GM23338 (cell line): ENCODE measurements at regions not wholly inside any gene's neighbourhood (a gene's known extent, or its start where the extent isn't known, plus 50 kb on each side); places are given as distances from the start of the nearest gene placed in this dataset.

Experiments
- ATAC-seq: fragments of 200-7000 bp; cut with Tn5 transposase; 3 replicates; pipeline ENCODE4 v1.9.1; 2020
- DNase-seq: peaks from one replicate; pipeline ENCODE4 v3.0.0-alpha.2; 2015; ENCODE audit warnings: low spot score
- H2AFZ ChIP-seq: fragments of 200-600 bp; sonication (generic); 2 replicates; pipeline ENCODE4 v1.8.0; 2016; ENCODE audit warnings: antibody characterized with exemption, mild to moderate bottlenecking, moderate library complexity
- H3F3A ChIP-seq: fragments of 200-600 bp; sonication (generic); replicated peaks from 2 replicates; pipeline ENCODE4 v1.8.0; 2017; ENCODE audit warnings: antibody characterized with exemption, mixed run types, low read depth
- H3K27ac ChIP-seq: fragments of 200-600 bp; sonication (generic); 2 replicates; pipeline ENCODE4 v1.6.1; 2016; ENCODE audit warnings: low read depth
- H3K27me3 ChIP-seq: fragments of 200-600 bp; sonication (generic); 2 replicates; pipeline ENCODE4 v1.8.0; 2016; ENCODE audit warnings: mild to moderate bottlenecking, mixed run types, moderate library complexity; ENCODE audit not compliant: insufficient read depth
- H3K36me3 ChIP-seq: fragments of 200-600 bp; sonication (generic); 2 replicates; pipeline ENCODE4 v1.8.0; 2016; ENCODE audit warnings: mild to moderate bottlenecking; ENCODE audit not compliant: insufficient read depth
- H3K4me1 ChIP-seq: fragments of 200-600 bp; sonication (generic); 2 replicates; pipeline ENCODE4 v1.8.0; 2016; ENCODE audit warnings: mild to moderate bottlenecking, moderate library complexity; ENCODE audit not compliant: insufficient read depth
- H3K4me2 ChIP-seq: fragments of 200-600 bp; sonication (generic); 2 replicates; pipeline ENCODE4 v1.7.1; 2017; ENCODE audit warnings: mixed run types
- H3K4me3 ChIP-seq: fragments of 200-600 bp; sonication (generic); 2 replicates; pipeline ENCODE4 v1.6.1; 2016; ENCODE audit warnings: mixed run types
- H3K79me2 ChIP-seq: fragments of 200-600 bp; sonication (generic); replicated peaks from 2 replicates; pipeline ENCODE4 v1.8.0; 2017; ENCODE audit warnings: mild to moderate bottlenecking; ENCODE audit not compliant: insufficient read depth
- H3K9me2 ChIP-seq: fragments of 200-600 bp; sonication (generic); 2 replicates; pipeline ENCODE4 v1.8.0; 2017; ENCODE audit not compliant: insufficient read depth
- H4K20me1 ChIP-seq: fragments of 200-600 bp; sonication (generic); replicated peaks from 2 replicates; pipeline ENCODE4 v1.8.0; 2017; ENCODE audit warnings: mild to moderate bottlenecking; ENCODE audit not compliant: insufficient read depth
- H3K27ac Mint-ChIP-seq: 2 replicates; pipeline ENCODE4 v1.8.0; 2020; ENCODE audit warnings: inconsistent platforms, mild to moderate bottlenecking, moderate library complexity, mixed read lengths
- H3K27me3 Mint-ChIP-seq: 3 replicates; pipeline ENCODE4 v1.8.0; 2022; ENCODE audit warnings: low read depth, mild to moderate bottlenecking, moderate library complexity, mixed read lengths, inconsistent platforms; ENCODE audit not compliant: insufficient read depth, poor library complexity
- H3K36me3 Mint-ChIP-seq: 3 replicates; pipeline ENCODE4 v1.8.0; 2021; ENCODE audit warnings: low read depth, mild to moderate bottlenecking, inconsistent platforms, moderate library complexity, mixed read lengths
- H3K4me1 Mint-ChIP-seq: 3 replicates; pipeline ENCODE4 v1.8.0; 2020; ENCODE audit warnings: mild to moderate bottlenecking, inconsistent platforms, mixed read lengths
- H3K4me3 Mint-ChIP-seq: 3 replicates; pipeline ENCODE4 v1.8.0; 2021; ENCODE audit warnings: moderate library complexity, mild to moderate bottlenecking, inconsistent platforms, mixed read lengths
- H3K9me3 Mint-ChIP-seq: 3 replicates; pipeline ENCODE4 v1.8.0; 2020; ENCODE audit warnings: moderate library complexity, mild to moderate bottlenecking, inconsistent platforms, mixed read lengths
- CTCF ChIP-seq, 2 experiments: fragments of 200-600 bp in 1 of 2; sonication (generic) in 1 of 2; conservative IDR thresholded peaks; 2 replicates each; pipeline versions ENCODE4 v1.5.1 to v1.6.1; 2016 to 2017; ENCODE audit warnings: antibody characterized with exemption in 2 of 2, low read depth in 2 of 2, mild to moderate bottlenecking in 2 of 2, moderate library complexity in 1 of 2
- ETS1 ChIP-seq: IDR thresholded peaks from 2 replicates; pipeline ENCODE4 v1.6.1; 2016; ENCODE audit warnings: antibody characterized with exemption
- EZH2phosphoT487 ChIP-seq: fragments of 200-600 bp; sonication (generic); IDR thresholded peaks from one replicate; pipeline ENCODE4 v1.8.1; 2018; ENCODE audit warnings: antibody characterized with exemption; ENCODE audit not compliant: unreplicated experiment
- STAT1 ChIP-seq: IDR thresholded peaks from one replicate; pipeline ENCODE4 v1.6.1; 2016; ENCODE audit warnings: antibody characterized with exemption; ENCODE audit not compliant: unreplicated experiment
- ZNF331 ChIP-seq: fragments of 250-450 bp; sonication (Bioruptor Pico); IDR thresholded peaks from 2 replicates; pipeline ENCODE4 v1.5.0; 2020; ENCODE audit warnings: low read depth, mild to moderate bottlenecking, moderate library complexity
- TF ChIP-seq, protein P1 (sequence below): fragments of 250-450 bp; sonication (Bioruptor Pico); IDR thresholded peaks from 2 replicates; pipeline ENCODE4 v1.5.0; 2020; ENCODE audit warnings: mild to moderate bottlenecking, moderate library complexity

DNA sequence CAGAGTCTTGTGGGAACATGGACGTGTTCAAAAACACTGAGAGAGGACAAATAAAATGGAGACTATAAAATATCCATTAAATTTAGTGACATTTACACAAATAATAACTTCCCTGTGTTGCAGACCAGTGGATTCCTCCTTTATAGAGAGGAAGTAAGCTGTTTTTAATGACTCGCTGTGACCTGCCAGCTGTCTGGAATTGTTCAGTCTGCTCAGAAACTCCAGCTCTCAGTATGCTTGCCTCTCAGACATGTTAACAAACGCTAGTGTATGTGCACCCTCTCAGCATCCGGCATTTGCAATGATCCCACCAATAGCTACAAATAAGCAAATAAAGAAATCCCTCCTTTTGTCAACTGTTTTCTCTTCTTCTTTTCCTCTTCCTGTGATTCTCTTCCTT lies 158.0 kb upstream of the TCF21 start:
- Histone ChIP-seq H3K27me3 (no peaks in the 10 kb centered on the region), H3K4me2 (no peak overlapping the region), H2AFZ (no peak overlapping the region), H3K9me2 (no peaks in the 10 kb centered on the region), H3K79me2 (no peaks in the 10 kb centered on the region), H3F3A (no peaks in the 10 kb centered on the region), H4K20me1 (no peaks in the 10 kb centered on the region), H3K4me3 (no peak overlapping the region), H3K36me3 (no peaks in the 10 kb centered on the region), H3K4me1 (no peaks in the 10 kb centered on the region), H3K27ac (no peak overlapping the region)
- no peak for ATAC-seq
- H3K27ac Mint-ChIP-seq, result no peak overlapping the region
- peaks cover 18% of the 10 kb centered on the region for H3K9me3 Mint-ChIP-seq
- H3K4me3 Mint-ChIP-seq, result no peak overlapping the region
- TF ChIP-seq EZH2phosphoT487 (no peak), CTCF (conservative IDR thresholded peaks at IDR 0.05; ENCODE audit: low read depth in 2 of 2) (no peak)
- TF ChIP-seq, protein P1, sequence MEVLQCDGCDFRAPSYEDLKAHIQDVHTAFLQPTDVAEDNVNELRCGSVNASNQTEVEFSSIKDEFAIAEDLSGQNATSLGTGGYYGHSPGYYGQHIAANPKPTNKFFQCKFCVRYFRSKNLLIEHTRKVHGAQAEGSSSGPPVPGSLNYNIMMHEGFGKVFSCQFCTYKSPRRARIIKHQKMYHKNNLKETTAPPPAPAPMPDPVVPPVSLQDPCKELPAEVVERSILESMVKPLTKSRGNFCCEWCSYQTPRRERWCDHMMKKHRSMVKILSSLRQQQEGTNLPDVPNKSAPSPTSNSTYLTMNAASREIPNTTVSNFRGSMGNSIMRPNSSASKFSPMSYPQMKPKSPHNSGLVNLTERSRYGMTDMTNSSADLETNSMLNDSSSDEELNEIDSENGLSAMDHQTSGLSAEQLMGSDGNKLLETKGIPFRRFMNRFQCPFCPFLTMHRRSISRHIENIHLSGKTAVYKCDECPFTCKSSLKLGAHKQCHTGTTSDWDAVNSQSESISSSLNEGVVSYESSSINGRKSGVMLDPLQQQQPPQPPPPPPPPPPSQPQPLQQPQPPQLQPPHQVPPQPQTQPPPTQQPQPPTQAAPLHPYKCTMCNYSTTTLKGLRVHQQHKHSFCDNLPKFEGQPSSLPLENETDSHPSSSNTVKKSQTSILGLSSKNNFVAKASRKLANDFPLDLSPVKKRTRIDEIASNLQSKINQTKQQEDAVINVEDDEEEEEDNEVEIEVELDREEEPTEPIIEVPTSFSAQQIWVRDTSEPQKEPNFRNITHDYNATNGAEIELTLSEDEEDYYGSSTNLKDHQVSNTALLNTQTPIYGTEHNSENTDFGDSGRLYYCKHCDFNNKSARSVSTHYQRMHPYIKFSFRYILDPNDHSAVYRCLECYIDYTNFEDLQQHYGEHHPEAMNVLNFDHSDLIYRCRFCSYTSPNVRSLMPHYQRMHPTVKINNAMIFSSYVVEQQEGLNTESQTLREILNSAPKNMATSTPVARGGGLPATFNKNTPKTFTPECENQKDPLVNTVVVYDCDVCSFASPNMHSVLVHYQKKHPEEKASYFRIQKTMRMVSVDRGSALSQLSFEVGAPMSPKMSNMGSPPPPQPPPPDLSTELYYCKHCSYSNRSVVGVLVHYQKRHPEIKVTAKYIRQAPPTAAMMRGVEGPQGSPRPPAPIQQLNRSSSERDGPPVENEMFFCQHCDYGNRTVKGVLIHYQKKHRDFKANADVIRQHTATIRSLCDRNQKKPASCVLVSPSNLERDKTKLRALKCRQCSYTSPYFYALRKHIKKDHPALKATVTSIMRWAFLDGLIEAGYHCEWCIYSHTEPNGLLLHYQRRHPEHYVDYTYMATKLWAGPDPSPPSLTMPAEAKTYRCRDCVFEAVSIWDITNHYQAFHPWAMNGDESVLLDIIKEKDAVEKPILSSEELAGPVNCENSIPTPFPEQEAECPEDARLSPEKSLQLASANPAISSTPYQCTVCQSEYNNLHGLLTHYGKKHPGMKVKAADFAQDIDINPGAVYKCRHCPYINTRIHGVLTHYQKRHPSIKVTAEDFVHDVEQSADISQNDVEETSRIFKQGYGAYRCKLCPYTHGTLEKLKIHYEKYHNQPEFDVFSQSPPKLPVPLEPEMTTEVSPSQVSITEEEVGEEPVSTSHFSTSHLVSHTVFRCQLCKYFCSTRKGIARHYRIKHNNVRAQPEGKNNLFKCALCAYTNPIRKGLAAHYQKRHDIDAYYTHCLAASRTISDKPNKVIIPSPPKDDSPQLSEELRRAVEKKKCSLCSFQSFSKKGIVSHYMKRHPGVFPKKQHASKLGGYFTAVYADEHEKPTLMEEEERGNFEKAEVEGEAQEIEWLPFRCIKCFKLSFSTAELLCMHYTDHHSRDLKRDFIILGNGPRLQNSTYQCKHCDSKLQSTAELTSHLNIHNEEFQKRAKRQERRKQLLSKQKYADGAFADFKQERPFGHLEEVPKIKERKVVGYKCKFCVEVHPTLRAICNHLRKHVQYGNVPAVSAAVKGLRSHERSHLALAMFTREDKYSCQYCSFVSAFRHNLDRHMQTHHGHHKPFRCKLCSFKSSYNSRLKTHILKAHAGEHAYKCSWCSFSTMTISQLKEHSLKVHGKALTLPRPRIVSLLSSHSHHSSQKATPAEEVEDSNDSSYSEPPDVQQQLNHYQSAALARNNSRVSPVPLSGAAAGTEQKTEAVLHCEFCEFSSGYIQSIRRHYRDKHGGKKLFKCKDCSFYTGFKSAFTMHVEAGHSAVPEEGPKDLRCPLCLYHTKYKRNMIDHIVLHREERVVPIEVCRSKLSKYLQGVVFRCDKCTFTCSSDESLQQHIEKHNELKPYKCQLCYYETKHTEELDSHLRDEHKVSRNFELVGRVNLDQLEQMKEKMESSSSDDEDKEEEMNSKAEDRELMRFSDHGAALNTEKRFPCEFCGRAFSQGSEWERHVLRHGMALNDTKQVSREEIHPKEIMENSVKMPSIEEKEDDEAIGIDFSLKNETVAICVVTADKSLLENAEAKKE (CRISPR knock-in tag), result no peak
- H3K4me1 Mint-ChIP-seq, result no peaks in the 10 kb centered on the region
- no peaks in the 10 kb centered on the region for H3K27me3 Mint-ChIP-seq
- peaks cover 10% of the 10 kb centered on the region; the same call in 2 of the 3 replicates for H3K36me3 Mint-ChIP-seq
- DNase-seq, result no peak

DNA sequence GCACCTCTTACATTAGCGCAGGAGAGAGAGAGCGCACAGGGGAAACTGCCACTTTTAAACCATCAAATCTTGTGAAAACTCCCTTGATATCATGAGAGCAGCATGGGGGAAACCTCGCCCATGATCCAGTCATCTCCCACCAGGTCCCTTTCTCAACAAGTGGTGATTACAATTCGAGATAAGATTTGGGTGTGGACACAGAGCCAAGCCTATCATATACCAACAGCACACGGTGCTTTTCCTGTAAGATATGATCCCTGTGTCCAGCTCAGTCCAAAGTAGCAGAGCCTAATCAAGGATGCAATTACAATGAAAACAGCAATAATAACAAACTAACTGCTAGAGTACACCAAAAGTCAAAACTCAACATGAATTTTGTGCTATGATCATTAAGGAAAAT lies 148.7 kb upstream of the TCF21 start:
- Histone ChIP-seq H3F3A (no peaks in the 10 kb centered on the region), H3K4me2 (no peak overlapping the region), H4K20me1 (no peaks in the 10 kb centered on the region), H3K27ac (no peak overlapping the region), H3K4me1 (peaks cover 7% of the 10 kb centered on the region; the same call in 1 of the 2 replicates), H3K79me2 (no peaks in the 10 kb centered on the region), H3K36me3 (no peaks in the 10 kb centered on the region), H3K4me3 (no peak overlapping the region), H3K27me3 (no peaks in the 10 kb centered on the region), H3K9me2 (no peaks in the 10 kb centered on the region), H2AFZ (no peak overlapping the region)
- Mint-ChIP-seq H3K27ac (no peak overlapping the region), H3K27me3 (no peaks in the 10 kb centered on the region), H3K9me3 (no peaks in the 10 kb centered on the region), H3K4me1 (peaks cover 13% of the 10 kb centered on the region), H3K4me3 (no peak overlapping the region), H3K36me3 (no peaks in the 10 kb centered on the region)
- no peak for DNase-seq
- no peak for ATAC-seq
- TF ChIP-seq ZNF331 (CRISPR knock-in tag) (no peak), EZH2phosphoT487 (no peak), ETS1 (no peak), STAT1 (no peak)
